ENCODE measurements at regions not wholly inside any gene's neighbourhood (a gene's known extent, or its start where the extent isn't known, plus 50 kb on each side); places are given as distances from the start of the nearest gene placed in this dataset.

GRCh38 chr9:13383216-13383615 lies 103.7 kb upstream of the MPDZ start:
- no peaks in the 10 kb centered on the region for H3K4me1 ChIP-seq (ENCODE audit: control insufficient read depth in 5 of 5, insufficient read depth in 5 of 5, low read length in 5 of 5)
- H3K27ac ChIP-seq (ENCODE audit: low read depth in 1 of 2, low read length in 1 of 2) = no peak overlapping the region
- H3K9me3 ChIP-seq (ENCODE audit: control insufficient read depth in 4 of 4, insufficient read depth in 3 of 4, low read length in 3 of 4) = peaks cover 0 to 5% (median 0%) of the 10 kb centered on the region in 4 donors
- TF ChIP-seq, protein P1, sequence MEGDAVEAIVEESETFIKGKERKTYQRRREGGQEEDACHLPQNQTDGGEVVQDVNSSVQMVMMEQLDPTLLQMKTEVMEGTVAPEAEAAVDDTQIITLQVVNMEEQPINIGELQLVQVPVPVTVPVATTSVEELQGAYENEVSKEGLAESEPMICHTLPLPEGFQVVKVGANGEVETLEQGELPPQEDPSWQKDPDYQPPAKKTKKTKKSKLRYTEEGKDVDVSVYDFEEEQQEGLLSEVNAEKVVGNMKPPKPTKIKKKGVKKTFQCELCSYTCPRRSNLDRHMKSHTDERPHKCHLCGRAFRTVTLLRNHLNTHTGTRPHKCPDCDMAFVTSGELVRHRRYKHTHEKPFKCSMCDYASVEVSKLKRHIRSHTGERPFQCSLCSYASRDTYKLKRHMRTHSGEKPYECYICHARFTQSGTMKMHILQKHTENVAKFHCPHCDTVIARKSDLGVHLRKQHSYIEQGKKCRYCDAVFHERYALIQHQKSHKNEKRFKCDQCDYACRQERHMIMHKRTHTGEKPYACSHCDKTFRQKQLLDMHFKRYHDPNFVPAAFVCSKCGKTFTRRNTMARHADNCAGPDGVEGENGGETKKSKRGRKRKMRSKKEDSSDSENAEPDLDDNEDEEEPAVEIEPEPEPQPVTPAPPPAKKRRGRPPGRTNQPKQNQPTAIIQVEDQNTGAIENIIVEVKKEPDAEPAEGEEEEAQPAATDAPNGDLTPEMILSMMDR (IDR thresholded peaks at IDR 0.05; ENCODE audit: control extremely low read depth, extremely low read depth) = no peak
- H3K27me3 ChIP-seq (ENCODE audit: control insufficient read depth in 3 of 3, insufficient read depth in 3 of 3, low read length in 2 of 3) = no peaks in the 10 kb centered on the region
- 63 to 65% methylated on average over 1 of the region's 1 CpG for WGBS, 2 donors
- DNase-seq (no peak), ATAC-seq (ENCODE audit: insufficient read depth, low FRiP score) (no peak)
- H3K9ac ChIP-seq (ENCODE audit: insufficient read depth in 1 of 2, low read length in 2 of 2) = no peak overlapping the region
- no peaks in the 10 kb centered on the region for H3K36me3 ChIP-seq (ENCODE audit: control insufficient read depth in 4 of 4, insufficient read depth in 4 of 4, low read length in 4 of 4)
- H3K4me3 ChIP-seq = no peak overlapping the region

DNA sequence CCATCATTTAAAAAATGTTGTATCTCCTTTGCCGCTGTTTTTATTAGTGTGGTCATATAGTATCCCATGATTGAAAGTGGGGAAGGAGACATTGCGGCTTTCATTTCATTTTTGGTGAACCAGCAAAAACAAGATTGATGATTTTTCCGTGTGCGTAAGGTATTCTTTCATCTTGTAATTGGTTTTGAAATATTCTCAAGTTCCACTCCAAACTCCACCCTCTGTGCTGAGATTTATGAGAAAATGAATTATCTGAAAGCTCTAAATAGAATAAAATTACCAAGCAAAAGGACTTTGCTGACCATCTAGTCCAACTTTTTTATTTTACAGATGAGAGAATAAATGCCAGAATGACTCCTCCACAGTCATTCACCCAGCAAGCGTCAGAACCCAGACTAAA lies 103.1 kb upstream of the MPDZ start:
- no peaks in the 10 kb centered on the region for H3K36me3 ChIP-seq (ENCODE audit: control insufficient read depth in 4 of 4, insufficient read depth in 4 of 4, low read length in 4 of 4)
- no peaks in the 10 kb centered on the region for H3K27me3 ChIP-seq (ENCODE audit: control insufficient read depth in 3 of 3, insufficient read depth in 3 of 3, low read length in 2 of 3)
- DNase-seq (no peak), ATAC-seq (ENCODE audit: insufficient read depth, low FRiP score) (no peak)
- WGBS, 2 donors = 89 to 91% methylated on average over 5 of the region's 5 CpGs
- TF ChIP-seq, protein P1 (IDR thresholded peaks at IDR 0.05; ENCODE audit: control extremely low read depth, extremely low read depth) = no peak
- peaks cover 0 to 5% (median 0%) of the 10 kb centered on the region in 4 donors for H3K9me3 ChIP-seq (ENCODE audit: control insufficient read depth in 4 of 4, insufficient read depth in 3 of 4, low read length in 3 of 4)
- H3K27ac ChIP-seq (ENCODE audit: low read depth in 1 of 2, low read length in 1 of 2) = no peak overlapping the region
- H3K9ac ChIP-seq (ENCODE audit: insufficient read depth in 1 of 2, low read length in 2 of 2) = no peak overlapping the region
- no peak overlapping the region for H3K4me3 ChIP-seq
- no peaks in the 10 kb centered on the region for H3K4me1 ChIP-seq (ENCODE audit: control insufficient read depth in 5 of 5, insufficient read depth in 5 of 5, low read length in 5 of 5)

GRCh38 chr9:13380903-13381302 lies 101.4 kb upstream of the MPDZ start:
- Histone ChIP-seq H3K4me3 (no peak overlapping the region), H3K4me1 (ENCODE audit: control insufficient read depth in 5 of 5, insufficient read depth in 5 of 5, low read length in 5 of 5) (no peaks in the 10 kb centered on the region), H3K27ac (ENCODE audit: low read depth in 1 of 2, low read length in 1 of 2) (no peak overlapping the region), H3K36me3 (ENCODE audit: control insufficient read depth in 4 of 4, insufficient read depth in 4 of 4, low read length in 4 of 4) (no peaks in the 10 kb centered on the region), H3K9me3 (ENCODE audit: control insufficient read depth in 4 of 4, insufficient read depth in 3 of 4, low read length in 3 of 4) (peaks cover 0 to 5% (median 0%) of the 10 kb centered on the region in 4 donors), H3K9ac (ENCODE audit: insufficient read depth in 1 of 2, low read length in 2 of 2) (no peak overlapping the region), H3K27me3 (ENCODE audit: control insufficient read depth in 3 of 3, insufficient read depth in 3 of 3, low read length in 2 of 3) (no peaks in the 10 kb centered on the region)
- TF ChIP-seq, protein P1 (IDR thresholded peaks at IDR 0.05; ENCODE audit: control extremely low read depth, extremely low read depth) = no peak
- DNase-seq = no peak
- ATAC-seq (ENCODE audit: insufficient read depth, low FRiP score) = no peak
- 85 to 94% methylated on average over 3 of the region's 3 CpGs for WGBS, 2 donors

- H3K27me3 ChIP-seq (ENCODE audit: control insufficient read depth in 3 of 3, insufficient read depth in 3 of 3, low read length in 2 of 3) = no peaks in the 10 kb centered on the region
- no peak overlapping the region for H3K4me3 ChIP-seq
- 69 to 70% methylated on average over 2 of the region's 2 CpGs for WGBS, 2 donors
- H3K36me3 ChIP-seq (ENCODE audit: control insufficient read depth in 4 of 4, insufficient read depth in 4 of 4, low read length in 4 of 4) = no peaks in the 10 kb centered on the region
- H3K9me3 ChIP-seq (ENCODE audit: control insufficient read depth in 4 of 4, insufficient read depth in 3 of 4, low read length in 3 of 4) = peaks cover 0 to 2% (median 0%) of the 10 kb centered on the region in 4 donors
- H3K9ac ChIP-seq (ENCODE audit: insufficient read depth in 1 of 2, low read length in 2 of 2) = no peak overlapping the region
- H3K27ac ChIP-seq (ENCODE audit: low read depth in 1 of 2, low read length in 1 of 2) = no peak overlapping the region
- TF ChIP-seq, protein P1 (IDR thresholded peaks at IDR 0.05; ENCODE audit: control extremely low read depth, extremely low read depth) = no peak
- DNase-seq (no peak), ATAC-seq (ENCODE audit: insufficient read depth, low FRiP score) (no peak)
- H3K4me1 ChIP-seq (ENCODE audit: control insufficient read depth in 5 of 5, insufficient read depth in 5 of 5, low read length in 5 of 5) = no peaks in the 10 kb centered on the region
Measured at GRCh38 chr9:13378154-13378553, 98.7 kb upstream of the MPDZ start.
